Activated CD4-positive, alpha-beta T cell treated with anti-CD3 and anti-CD28 coated beads, Interleukin-2, amount 50 U/mL, for 24 hours (primary cell): ENCODE measurements at regions not wholly inside any gene's neighbourhood (a gene's known extent, or its start where the extent isn't known, plus 50 kb on each side); places are given as distances from the start of the nearest gene placed in this dataset.
"Not testable (repeated sequence)": the region's sequence is repeated elsewhere in the genome, so short reads cannot be mapped to it uniquely, and the experiment has no call there.

ENCODE experiments used
- DNase-seq, 2 donors: peaks; one replicate each; pipeline ENCODE4 v3.0.0-alpha.2; 2020; ENCODE audit warnings: low read depth in 1 of 2, low spot score in 1 of 2

- no peak for DNase-seq
These were observed 163.1 kb upstream of the AGR3 start for GRCh38 chr7:17044861-17045260.

GRCh38 chr7:17046259-17046658 is 164.5 kb upstream of the AGR3 start:
- DNase-seq: no peak

GRCh38 chr7:17046666-17047065 is 164.9 kb upstream of the AGR3 start:
- no peak for DNase-seq

- DNase-seq: not testable (repeated sequence)
These were observed 171.4 kb upstream of the AGR3 start for GRCh38 chr7:17053164-17053563.

GRCh38 chr7:17054206-17054605 is 172.4 kb upstream of the AGR3 start:
- DNase-seq: no peak

GRCh38 chr7:17054836-17055235 is 173.1 kb upstream of the AGR3 start:
- DNase-seq: no peak

- DNase-seq: no peak
These were observed 173.8 kb upstream of the AGR3 start for GRCh38 chr7:17055596-17055995.

GRCh38 chr7:17056491-17057142 is 174.8 kb upstream of the AGR3 start:
- DNase-seq: no peak

GRCh38 chr7:17057143-17057509 is 175.3 kb upstream of the AGR3 start:
- DNase-seq: no peak

GRCh38 chr7:17058568-17058967 is 176.8 kb upstream of the AGR3 start:
- DNase-seq: no peak

- no peak for DNase-seq
These were observed 178.3 kb upstream of the AGR3 start for GRCh38 chr7:17060051-17060450.

GRCh38 chr7:17061443-17061842 is 179.7 kb upstream of the AGR3 start:
- no peak for DNase-seq

GRCh38 chr7:17062151-17063044 is 180.6 kb upstream of the AGR3 start:
- no peak for DNase-seq

GRCh38 chr7:17063045-17063383 is 181.2 kb upstream of the AGR3 start:
- no peak for DNase-seq

- DNase-seq: no peak
These were observed 185.9 kb upstream of the AGR3 start for GRCh38 chr7:17067691-17068090.

GRCh38 chr7:17069146-17069545 is 187.4 kb upstream of the AGR3 start:
- DNase-seq: no peak

- no peak for DNase-seq
These were observed 188.5 kb upstream of the AGR3 start for GRCh38 chr7:17070231-17070708.

- DNase-seq: no peak
These were observed 190.1 kb upstream of the AGR3 start for GRCh38 chr7:17071866-17072265.

GRCh38 chr7:17075601-17076255 is 193.9 kb upstream of the AGR3 start:
- DNase-seq: no peak

GRCh38 chr7:17078298-17078697 is 196.5 kb upstream of the AGR3 start:
- no peak for DNase-seq

GRCh38 chr7:17083392-17084165 is 201.8 kb upstream of the AGR3 start:
- DNase-seq: no peak

GRCh38 chr7:17084166-17084475 is 202.3 kb upstream of the AGR3 start:
- DNase-seq: no peak
